SU-DHL-6 (cell line): ENCODE measurements at regions not wholly inside any gene's neighbourhood (a gene's known extent, or its start where the extent isn't known, plus 50 kb on each side); places are given as distances from the start of the nearest gene placed in this dataset.

Source experiments
- EZH2phosphoT487 ChIP-seq: fragments of 200-600 bp; sonication (generic), shearing (Covaris generic); conservative IDR thresholded peaks from 2 replicates; pipeline ENCODE4 v1.6.1; 2018; ENCODE audit warnings: mild to moderate bottlenecking, antibody characterized with exemption, low read length, moderate library complexity, mixed read lengths
- TF ChIP-seq, protein P1 (sequence below): fragments of 200-600 bp; sonication (generic); IDR thresholded peaks from one replicate; pipeline ENCODE4 v1.5.1; 2017; ENCODE audit warnings: antibody characterized with exemption, mild to moderate bottlenecking, low read length, moderate library complexity; ENCODE audit not compliant: insufficient read depth, poor library complexity, severe bottlenecking

- TF ChIP-seq EZH2phosphoT487: no peak
- TF ChIP-seq, protein P1, sequence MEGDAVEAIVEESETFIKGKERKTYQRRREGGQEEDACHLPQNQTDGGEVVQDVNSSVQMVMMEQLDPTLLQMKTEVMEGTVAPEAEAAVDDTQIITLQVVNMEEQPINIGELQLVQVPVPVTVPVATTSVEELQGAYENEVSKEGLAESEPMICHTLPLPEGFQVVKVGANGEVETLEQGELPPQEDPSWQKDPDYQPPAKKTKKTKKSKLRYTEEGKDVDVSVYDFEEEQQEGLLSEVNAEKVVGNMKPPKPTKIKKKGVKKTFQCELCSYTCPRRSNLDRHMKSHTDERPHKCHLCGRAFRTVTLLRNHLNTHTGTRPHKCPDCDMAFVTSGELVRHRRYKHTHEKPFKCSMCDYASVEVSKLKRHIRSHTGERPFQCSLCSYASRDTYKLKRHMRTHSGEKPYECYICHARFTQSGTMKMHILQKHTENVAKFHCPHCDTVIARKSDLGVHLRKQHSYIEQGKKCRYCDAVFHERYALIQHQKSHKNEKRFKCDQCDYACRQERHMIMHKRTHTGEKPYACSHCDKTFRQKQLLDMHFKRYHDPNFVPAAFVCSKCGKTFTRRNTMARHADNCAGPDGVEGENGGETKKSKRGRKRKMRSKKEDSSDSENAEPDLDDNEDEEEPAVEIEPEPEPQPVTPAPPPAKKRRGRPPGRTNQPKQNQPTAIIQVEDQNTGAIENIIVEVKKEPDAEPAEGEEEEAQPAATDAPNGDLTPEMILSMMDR: no peak
These were observed 150.5 kb upstream of the THUMPD2 start for GRCh38 chr2:39929531-39929930.
